ENCODE measurements at regions not wholly inside any gene's neighbourhood (a gene's known extent, or its start where the extent isn't known, plus 50 kb on each side); places are given as distances from the start of the nearest gene placed in this dataset.

DNA sequence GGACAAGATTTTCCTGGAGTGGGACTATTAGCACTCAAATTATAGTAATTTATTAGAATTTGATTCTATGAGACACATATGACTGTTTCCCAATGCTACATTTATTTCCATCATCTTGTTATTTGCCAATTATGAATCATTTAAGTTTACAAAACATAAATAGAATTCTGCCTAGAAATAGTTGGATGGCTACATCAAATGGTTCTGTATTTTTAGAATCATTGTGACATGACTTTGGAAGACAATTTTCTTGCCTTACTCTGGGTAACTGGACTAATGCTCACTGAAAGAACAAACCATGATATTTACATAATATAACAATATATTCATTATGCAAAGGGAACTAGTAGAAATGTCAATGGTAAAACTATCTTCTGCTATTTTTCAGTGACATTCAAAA is 173.5 kb downstream of the ZIC1 start:
- CTCF ChIA-PET (ENCODE audit: partially characterized antibody) = interaction anchor here (0.9 kb wide), 1 partner anchor 120 kb away, joined by 3 read pairs; no protein-coding TSS in a partner anchor

DNA sequence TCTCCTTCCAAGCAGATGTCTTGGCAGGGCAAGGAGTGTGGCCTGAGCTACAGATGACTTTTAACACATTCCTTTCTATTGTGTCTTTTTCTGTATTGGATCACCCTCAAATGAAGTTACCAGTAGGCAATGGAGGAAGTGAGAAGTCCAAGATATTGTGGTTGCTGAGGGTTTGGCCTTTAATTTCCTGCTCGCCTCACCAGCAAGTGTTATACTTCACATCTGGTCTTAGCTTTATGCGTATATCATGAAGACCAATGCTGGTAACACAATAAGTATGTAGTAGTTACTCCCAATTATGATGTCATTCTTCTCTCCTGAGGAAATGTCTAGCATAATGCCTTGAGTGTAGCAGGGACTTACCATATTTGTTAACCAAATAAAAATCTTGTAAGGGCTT is 179.9 kb downstream of the ZIC1 start:
- Histone ChIP-seq H3K4me1 (ENCODE audit: insufficient read depth, low read length) (no peaks in the 10 kb centered on the region), H3K27ac (ENCODE audit: low read depth, low read length) (no peak overlapping the region), H3K4me3 (ENCODE audit: low read length in 2 of 2) (no peak overlapping the region), H3K36me3 (ENCODE audit: insufficient read depth, low read length) (no peaks in the 10 kb centered on the region), H3K27me3 (ENCODE audit: insufficient read depth, low read length) (no peaks in the 10 kb centered on the region), H3K9me3 (ENCODE audit: control insufficient read depth in 1 of 2, low read length in 2 of 2) (no peaks in the 10 kb centered on the region)
- Mint-ChIP-seq H3K4me3 (no peak overlapping the region), H3K36me3 (no peaks in the 10 kb centered on the region), H3K9me3 (peaks cover 0 to 17% (median 4%) of the 10 kb centered on the region in 8 donors), H3K27me3 (no peaks in the 10 kb centered on the region), H3K27ac (no peak overlapping the region), H3K4me1 (no peaks in the 10 kb centered on the region)
- DNase-seq = no peak
- intact Hi-C loops (cut with micrococcal nuclease) = no loop called here
- ChIA-PET CTCF (ENCODE audit: partially characterized antibody) (no interaction called here), POLR2A (ENCODE audit: partially characterized antibody) (no interaction called here)

More for the DNA sequence above, 173.5 kb downstream of the ZIC1 start:
- Mint-ChIP-seq H3K9me3 (peaks cover 0 to 12% (median 4%) of the 10 kb centered on the region in 8 donors), H3K27me3 (no peaks in the 10 kb centered on the region), H3K4me1 (no peaks in the 10 kb centered on the region), H3K27ac (no peak overlapping the region), H3K4me3 (no peak overlapping the region), H3K36me3 (no peaks in the 10 kb centered on the region)
- no peak overlapping the region for H3K4me3 ChIP-seq (ENCODE audit: low read length in 2 of 2)
- POLR2A ChIA-PET (ENCODE audit: partially characterized antibody) = no interaction called here
- intact Hi-C loops (cut with micrococcal nuclease) = no loop called here
- no peaks in the 10 kb centered on the region for H3K27me3 ChIP-seq (ENCODE audit: insufficient read depth, low read length)
- H3K27ac ChIP-seq (ENCODE audit: low read depth, low read length) = no peak overlapping the region
- no peaks in the 10 kb centered on the region for H3K36me3 ChIP-seq (ENCODE audit: insufficient read depth, low read length)
- H3K4me1 ChIP-seq (ENCODE audit: insufficient read depth, low read length) = no peaks in the 10 kb centered on the region
- H3K9me3 ChIP-seq (ENCODE audit: control insufficient read depth in 1 of 2, low read length in 2 of 2) = no peaks in the 10 kb centered on the region
- DNase-seq = no peak

DNA sequence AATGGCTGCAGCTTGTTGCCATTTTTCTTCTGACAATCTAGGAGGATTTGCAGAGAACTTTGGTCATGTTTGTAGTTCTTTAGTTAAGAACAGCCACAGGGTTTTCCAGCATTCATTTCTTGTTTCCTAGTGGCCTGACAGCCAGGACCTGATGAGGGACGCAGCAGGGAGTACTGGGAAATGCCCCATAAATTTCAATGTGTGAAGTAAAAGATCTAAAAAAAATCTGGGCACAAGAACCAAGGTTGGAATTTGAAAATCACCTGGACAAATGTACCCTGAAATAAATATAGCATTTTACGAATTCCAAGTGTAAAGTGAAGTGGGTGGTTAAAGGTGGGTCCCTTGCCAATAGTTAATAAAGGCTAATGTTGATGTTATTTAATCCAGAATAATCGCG is 195.0 kb downstream of the ZIC1 start:
- Mint-ChIP-seq H3K36me3 (no peaks in the 10 kb centered on the region), H3K27ac (no peak overlapping the region), H3K4me3 (no peak overlapping the region), H3K4me1 (no peaks in the 10 kb centered on the region), H3K27me3 (no peaks in the 10 kb centered on the region), H3K9me3 (peaks cover 2 to 19% (median 9%) of the 10 kb centered on the region in 8 donors)
- ChIA-PET CTCF (ENCODE audit: partially characterized antibody) (no interaction called here), POLR2A (ENCODE audit: partially characterized antibody) (no interaction called here)
- intact Hi-C loops (cut with micrococcal nuclease) = no loop called here
- Histone ChIP-seq H3K36me3 (ENCODE audit: insufficient read depth, low read length) (no peaks in the 10 kb centered on the region), H3K4me1 (ENCODE audit: insufficient read depth, low read length) (no peaks in the 10 kb centered on the region), H3K27ac (ENCODE audit: low read depth, low read length) (no peak overlapping the region), H3K27me3 (ENCODE audit: insufficient read depth, low read length) (no peaks in the 10 kb centered on the region), H3K4me3 (ENCODE audit: low read length in 2 of 2) (no peak overlapping the region), H3K9me3 (ENCODE audit: control insufficient read depth in 1 of 2, low read length in 2 of 2) (no peaks in the 10 kb centered on the region)
- no peak for DNase-seq

DNA sequence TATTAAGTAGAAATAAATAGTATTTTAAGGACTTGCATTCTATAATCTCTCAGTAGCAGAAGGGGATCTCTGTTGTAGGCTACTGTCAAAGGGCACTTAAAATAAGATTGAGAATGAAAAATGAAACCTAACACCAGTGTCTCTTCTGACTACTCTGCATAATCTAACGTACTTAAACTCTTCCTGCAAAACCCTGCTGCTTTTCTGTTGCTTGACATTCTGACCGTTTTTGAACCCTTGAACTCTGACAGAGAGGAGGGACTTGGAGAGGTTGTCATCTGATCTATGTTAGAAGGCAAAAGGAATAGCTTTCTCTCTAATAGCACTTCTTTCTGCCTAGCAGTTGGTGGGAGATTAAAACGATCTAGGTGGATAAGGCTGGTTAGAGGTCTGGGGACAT is 204.6 kb downstream of the ZIC1 start:
- H3K4me3 ChIP-seq (ENCODE audit: low read length in 2 of 2) = no peak overlapping the region
- no peaks in the 10 kb centered on the region for H3K27me3 ChIP-seq (ENCODE audit: insufficient read depth, low read length)
- H3K27ac ChIP-seq (ENCODE audit: low read depth, low read length) = no peak overlapping the region
- Mint-ChIP-seq H3K27me3 (no peaks in the 10 kb centered on the region), H3K9me3 (peaks cover 0 to 3% (median 0%) of the 10 kb centered on the region in 8 donors), H3K4me1 (no peaks in the 10 kb centered on the region), H3K4me3 (no peak overlapping the region), H3K27ac (no peak overlapping the region), H3K36me3 (no peaks in the 10 kb centered on the region)
- no peaks in the 10 kb centered on the region for H3K4me1 ChIP-seq (ENCODE audit: insufficient read depth, low read length)
- no peaks in the 10 kb centered on the region for H3K36me3 ChIP-seq (ENCODE audit: insufficient read depth, low read length)
- intact Hi-C loops (cut with micrococcal nuclease) = no loop called here
- ChIA-PET CTCF (ENCODE audit: partially characterized antibody) (no interaction called here), POLR2A (ENCODE audit: partially characterized antibody) (no interaction called here)
- no peaks in the 10 kb centered on the region for H3K9me3 ChIP-seq (ENCODE audit: control insufficient read depth in 1 of 2, low read length in 2 of 2)
- DNase-seq = no peak

DNA sequence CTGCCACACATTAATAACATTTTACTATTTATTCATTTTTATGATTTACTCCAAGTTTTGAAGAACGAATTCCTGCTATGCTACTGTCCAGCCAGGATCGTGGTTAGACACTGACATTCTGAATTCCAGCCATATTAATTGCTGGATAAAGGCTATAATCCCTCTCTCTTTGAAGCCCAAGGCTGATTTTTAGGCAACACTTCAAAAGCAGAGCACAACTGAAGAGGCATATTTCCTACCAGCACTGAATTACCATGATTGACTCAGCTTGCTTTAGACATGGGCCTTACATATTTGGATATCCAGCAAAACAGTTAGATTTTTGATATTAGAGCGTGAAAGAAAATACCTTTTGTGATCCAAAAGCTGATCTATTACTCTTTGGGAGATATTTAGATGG is 205.0 kb downstream of the ZIC1 start:
- Histone ChIP-seq H3K4me3 (ENCODE audit: low read length in 2 of 2) (no peak overlapping the region), H3K9me3 (ENCODE audit: control insufficient read depth in 1 of 2, low read length in 2 of 2) (no peaks in the 10 kb centered on the region), H3K27ac (ENCODE audit: low read depth, low read length) (no peak overlapping the region), H3K27me3 (ENCODE audit: insufficient read depth, low read length) (no peaks in the 10 kb centered on the region), H3K4me1 (ENCODE audit: insufficient read depth, low read length) (no peaks in the 10 kb centered on the region), H3K36me3 (ENCODE audit: insufficient read depth, low read length) (no peaks in the 10 kb centered on the region)
- H3K27ac Mint-ChIP-seq = no peak overlapping the region
- POLR2A ChIA-PET (ENCODE audit: partially characterized antibody) = no interaction called here
- H3K27me3 Mint-ChIP-seq = no peaks in the 10 kb centered on the region
- intact Hi-C loops (cut with micrococcal nuclease) = no loop called here
- H3K4me1 Mint-ChIP-seq = no peaks in the 10 kb centered on the region
- no peak overlapping the region for H3K4me3 Mint-ChIP-seq
- peaks cover 0 to 2% (median 0%) of the 10 kb centered on the region in 8 donors for H3K9me3 Mint-ChIP-seq
- no peaks in the 10 kb centered on the region for H3K36me3 Mint-ChIP-seq
- DNase-seq = no peak
- CTCF ChIA-PET (ENCODE audit: partially characterized antibody) = no interaction called here

DNA sequence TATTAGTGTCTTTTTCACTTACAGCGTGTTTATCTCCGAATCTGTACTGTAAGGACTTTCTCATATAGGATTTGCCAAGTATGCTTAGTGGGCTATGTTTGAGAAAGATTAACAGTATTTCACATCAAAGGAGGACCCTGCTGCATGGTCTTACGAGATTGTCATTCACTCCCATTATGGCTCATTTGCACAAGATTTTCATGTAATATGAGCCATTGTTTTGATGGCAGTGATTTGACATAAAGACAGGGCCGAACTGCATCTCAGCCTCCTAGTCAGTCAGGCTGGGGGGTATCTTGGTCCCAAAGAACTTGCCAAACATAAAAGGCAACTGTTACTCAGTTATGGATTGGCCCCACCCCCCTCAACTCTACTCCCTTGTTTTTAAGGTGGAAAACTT is 205.9 kb downstream of the ZIC1 start:
- H3K4me1 Mint-ChIP-seq = no peaks in the 10 kb centered on the region
- POLR2A ChIA-PET (ENCODE audit: partially characterized antibody) = no interaction called here
- intact Hi-C loops (cut with micrococcal nuclease) = no loop called here
- H3K27ac ChIP-seq (ENCODE audit: low read depth, low read length) = no peak overlapping the region
- H3K4me1 ChIP-seq (ENCODE audit: insufficient read depth, low read length) = no peaks in the 10 kb centered on the region
- H3K9me3 Mint-ChIP-seq = peaks cover 0 to 2% (median 0%) of the 10 kb centered on the region in 8 donors
- CTCF ChIA-PET (ENCODE audit: partially characterized antibody) = no interaction called here
- no peaks in the 10 kb centered on the region for H3K36me3 Mint-ChIP-seq
- no peaks in the 10 kb centered on the region for H3K9me3 ChIP-seq (ENCODE audit: control insufficient read depth in 1 of 2, low read length in 2 of 2)
- no peak overlapping the region for H3K4me3 Mint-ChIP-seq
- no peak overlapping the region for H3K4me3 ChIP-seq (ENCODE audit: low read length in 2 of 2)
- no peak for DNase-seq
- H3K27me3 Mint-ChIP-seq = no peaks in the 10 kb centered on the region
- no peaks in the 10 kb centered on the region for H3K36me3 ChIP-seq (ENCODE audit: insufficient read depth, low read length)
- H3K27me3 ChIP-seq (ENCODE audit: insufficient read depth, low read length) = no peaks in the 10 kb centered on the region
- H3K27ac Mint-ChIP-seq = no peak overlapping the region

DNA sequence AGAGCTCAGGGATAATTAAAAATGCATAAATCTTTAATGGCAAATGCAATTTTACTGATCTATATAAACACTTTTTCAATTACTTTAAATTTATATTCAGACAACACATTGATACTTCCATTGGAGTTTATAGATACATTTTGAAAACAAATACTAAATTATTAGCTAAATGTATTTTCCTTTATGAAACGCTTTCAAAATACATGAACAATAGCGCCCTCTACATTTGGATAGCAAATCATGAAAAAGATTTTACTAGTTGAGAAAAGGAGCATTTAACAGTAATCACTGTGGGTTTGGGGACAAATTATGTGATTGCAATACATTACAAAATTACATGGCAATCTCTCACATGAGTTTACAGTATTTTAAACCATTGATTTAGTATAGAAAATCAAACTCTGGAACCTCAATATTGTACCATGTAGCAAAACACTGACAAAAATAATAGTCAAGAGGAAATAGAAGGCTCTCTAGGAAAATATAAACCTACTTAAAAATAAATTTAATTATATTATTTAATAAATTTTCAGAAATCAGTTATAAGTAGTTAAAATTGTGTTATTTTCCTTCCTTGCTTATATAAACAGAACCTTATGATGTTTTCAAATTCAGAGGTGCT is 207.9 kb downstream of the ZIC1 start:
- Histone ChIP-seq H3K36me3 (ENCODE audit: insufficient read depth, low read length) (no peaks in the 10 kb centered on the region), H3K9me3 (ENCODE audit: control insufficient read depth in 1 of 2, low read length in 2 of 2) (no peaks in the 10 kb centered on the region), H3K4me1 (ENCODE audit: insufficient read depth, low read length) (no peaks in the 10 kb centered on the region), H3K4me3 (ENCODE audit: low read length in 2 of 2) (no peak overlapping the region), H3K27ac (ENCODE audit: low read depth, low read length) (no peak overlapping the region), H3K27me3 (ENCODE audit: insufficient read depth, low read length) (no peaks in the 10 kb centered on the region)
- H3K4me1 Mint-ChIP-seq = no peaks in the 10 kb centered on the region
- POLR2A ChIA-PET (ENCODE audit: partially characterized antibody) = no interaction called here
- intact Hi-C loops (cut with micrococcal nuclease) = no loop called here
- CTCF ChIA-PET (ENCODE audit: partially characterized antibody) = no interaction called here
- H3K9me3 Mint-ChIP-seq = peaks cover 0 to 2% (median 0%) of the 10 kb centered on the region in 8 donors
- no peaks in the 10 kb centered on the region for H3K27me3 Mint-ChIP-seq
- no peaks in the 10 kb centered on the region for H3K36me3 Mint-ChIP-seq
- no peak overlapping the region for H3K4me3 Mint-ChIP-seq
- no peak for DNase-seq
- H3K27ac Mint-ChIP-seq = no peak overlapping the region

DNA sequence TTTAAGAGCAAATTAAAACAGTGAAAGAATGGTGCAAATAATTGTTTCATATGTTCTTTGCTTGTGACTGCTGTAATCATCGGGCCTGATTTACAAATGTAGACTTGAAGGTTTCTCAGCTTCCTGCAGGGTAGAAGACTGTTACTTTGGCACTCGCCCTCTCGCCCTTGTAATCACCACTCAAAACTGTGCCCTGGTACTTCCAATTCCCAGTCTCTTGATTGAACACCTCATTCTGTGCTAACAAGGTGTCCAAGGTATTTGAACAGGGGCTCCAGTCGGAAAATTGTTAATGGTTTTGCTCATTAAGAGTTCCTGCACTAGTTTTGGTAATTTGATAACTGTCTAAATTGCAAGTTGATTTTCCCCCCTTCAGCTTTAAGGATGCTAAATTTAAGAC is 209.5 kb downstream of the ZIC1 start:
- no peak for DNase-seq
- intact Hi-C loops (cut with micrococcal nuclease) = no loop called here
- no peak overlapping the region for H3K4me3 ChIP-seq (ENCODE audit: low read length in 2 of 2)
- H3K4me1 ChIP-seq (ENCODE audit: insufficient read depth, low read length) = no peaks in the 10 kb centered on the region
- POLR2A ChIA-PET (ENCODE audit: partially characterized antibody) = no interaction called here
- H3K27ac ChIP-seq (ENCODE audit: low read depth, low read length) = no peak overlapping the region
- CTCF ChIA-PET (ENCODE audit: partially characterized antibody) = no interaction called here
- Mint-ChIP-seq H3K36me3 (no peaks in the 10 kb centered on the region), H3K4me3 (no peak overlapping the region), H3K4me1 (no peaks in the 10 kb centered on the region), H3K27me3 (no peaks in the 10 kb centered on the region), H3K9me3 (peaks cover 0 to 5% (median 3%) of the 10 kb centered on the region in 8 donors), H3K27ac (peak overlapping the region in 1 of 7 donors; percentile 68)
- no peaks in the 10 kb centered on the region for H3K27me3 ChIP-seq (ENCODE audit: insufficient read depth, low read length)
- peaks cover 0 to 3% of the 10 kb centered on the region in 2 donors for H3K9me3 ChIP-seq (ENCODE audit: control insufficient read depth in 1 of 2, low read length in 2 of 2)
- no peaks in the 10 kb centered on the region for H3K36me3 ChIP-seq (ENCODE audit: insufficient read depth, low read length)
